ENCODE measurements at regions not wholly inside any gene's neighbourhood (a gene's known extent, or its start where the extent isn't known, plus 50 kb on each side); places are given as distances from the start of the nearest gene placed in this dataset.
"Not testable (repeated sequence)": the region's sequence is repeated elsewhere in the genome, so short reads cannot be mapped to it uniquely, and the experiment has no call there.

DNA sequence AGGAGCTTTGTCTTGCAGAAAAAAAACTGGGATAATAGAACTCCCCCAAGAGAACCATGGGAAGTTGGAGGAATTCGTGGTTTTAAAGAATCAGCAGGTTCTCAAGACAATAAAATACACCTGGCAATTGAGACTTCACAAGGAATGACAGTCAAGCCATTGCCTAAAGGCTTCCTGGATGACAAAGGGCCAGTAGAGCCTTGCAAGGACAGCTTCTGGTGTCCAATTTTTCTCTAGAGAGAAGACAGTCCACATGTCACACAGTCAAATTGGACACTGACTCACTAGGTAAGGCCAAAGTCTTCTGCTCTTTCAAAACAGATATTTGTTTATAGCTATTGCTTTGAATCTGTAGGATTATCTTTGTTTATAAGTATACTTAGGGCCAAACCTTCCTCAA lies 80.3 kb upstream of the BMP5 start:
- DNase-seq: no peak

DNA sequence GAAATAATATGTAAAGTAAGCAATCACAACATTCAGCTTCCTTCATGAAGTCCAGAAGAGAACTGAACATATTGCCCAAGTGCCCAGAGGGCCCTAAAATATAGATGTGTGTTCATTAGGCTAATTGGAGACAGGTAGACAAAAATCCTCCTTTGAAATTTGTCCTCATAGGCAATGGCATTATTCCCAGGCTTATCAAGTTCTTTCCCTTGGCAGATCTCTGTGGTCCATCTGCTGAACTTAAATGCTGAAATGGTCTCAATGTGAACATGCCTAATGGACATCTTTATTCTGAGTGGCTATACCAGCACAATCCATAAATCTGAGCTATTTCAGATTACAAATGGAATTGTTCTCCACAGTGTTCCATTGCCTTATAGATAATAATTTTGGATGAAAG lies 79.0 kb upstream of the BMP5 start:
- DNase-seq: no peak

DNA sequence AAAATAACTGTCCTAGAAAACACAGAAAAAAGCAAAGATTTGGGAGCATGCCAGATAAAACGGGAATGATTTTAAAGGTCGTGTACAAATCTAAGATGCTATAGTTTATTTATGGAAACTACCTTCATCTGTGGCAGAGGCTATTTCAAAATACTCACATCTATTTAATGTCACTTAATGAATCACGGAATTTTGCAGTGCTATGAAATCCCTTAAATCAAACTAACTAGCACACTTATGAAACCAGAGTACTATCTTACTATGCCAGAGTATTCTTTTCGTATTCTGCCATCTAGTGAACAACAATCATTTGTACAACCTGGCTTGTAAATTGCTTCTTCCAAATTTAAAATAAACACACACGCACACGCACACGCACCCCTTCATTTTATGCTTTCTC lies 77.9 kb upstream of the BMP5 start:
- no peak for DNase-seq

DNA sequence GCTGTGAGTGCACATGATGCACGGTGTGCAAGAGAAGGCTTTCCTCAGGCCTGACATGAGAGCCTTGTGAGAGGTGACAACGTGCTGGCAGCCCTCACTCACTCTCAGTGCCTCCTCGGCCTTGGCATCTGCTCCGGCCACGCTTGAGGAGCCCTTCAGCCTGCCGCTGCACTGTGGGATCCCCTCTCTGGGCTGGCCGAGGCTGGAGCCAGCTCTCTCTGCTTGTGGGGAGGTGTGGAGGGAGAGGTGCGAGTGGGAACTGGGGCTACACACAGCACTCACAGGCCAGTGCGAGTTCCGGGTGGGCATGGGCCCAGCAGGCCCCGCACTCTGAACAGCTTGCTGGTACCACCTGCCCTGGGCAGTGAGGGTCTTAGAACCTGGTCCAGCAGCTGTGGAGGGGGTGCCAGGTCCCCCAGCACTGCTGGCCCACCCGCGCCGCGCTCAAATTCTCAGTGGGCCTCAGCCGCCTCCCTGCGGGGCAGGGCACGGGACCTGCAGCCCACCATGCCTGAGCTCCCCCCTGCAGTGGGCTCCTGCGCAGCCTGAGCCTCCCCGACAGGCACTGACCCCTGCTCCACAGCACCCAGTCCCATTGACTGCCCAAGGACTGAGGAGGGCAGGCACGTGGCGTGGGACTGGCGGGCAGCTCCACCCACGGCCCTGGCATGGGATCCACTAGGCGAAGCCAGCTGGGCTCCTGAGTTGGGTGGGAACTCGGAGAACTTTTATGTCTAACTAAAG lies 74.9 kb upstream of the BMP5 start:
- no peak for DNase-seq

DNA sequence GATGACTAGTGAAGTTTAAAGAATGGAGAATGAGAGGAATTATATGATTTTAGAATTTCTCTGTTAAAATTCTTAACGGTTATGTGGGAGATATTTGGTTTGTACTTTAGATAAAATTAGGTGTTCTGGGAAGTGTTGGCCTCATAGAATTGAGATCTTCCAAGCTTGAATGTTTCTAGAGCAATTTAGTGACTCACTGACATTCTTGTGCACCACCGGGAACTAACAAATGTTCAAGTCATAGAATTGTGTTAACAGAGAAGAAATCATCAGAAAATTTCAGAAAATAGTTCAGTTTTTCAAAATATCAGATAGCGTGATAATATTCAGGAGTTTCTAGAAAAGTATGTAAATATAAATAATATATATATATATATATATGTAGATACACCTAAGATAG lies 67.9 kb upstream of the BMP5 start:
- DNase-seq: no peak

DNA sequence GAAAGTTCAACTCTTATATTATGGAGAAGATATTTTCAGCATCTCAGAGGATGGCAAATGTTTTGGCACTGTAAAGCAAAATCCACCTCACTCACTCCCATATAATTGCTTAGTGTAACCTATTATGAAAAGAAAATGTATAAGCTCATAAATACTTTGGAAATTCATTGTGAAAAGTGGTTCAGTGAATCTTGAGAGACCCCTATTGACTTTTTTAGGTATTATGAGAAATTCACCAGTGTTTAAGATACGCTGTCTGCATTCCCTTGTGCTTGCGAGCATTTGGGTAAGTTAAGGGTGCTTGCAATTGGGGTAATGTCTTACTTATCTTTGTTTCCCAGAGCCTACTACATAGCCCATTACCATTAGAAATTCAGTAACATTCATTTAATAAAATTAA lies 66.3 kb upstream of the BMP5 start:
- DNase-seq: no peak

DNA sequence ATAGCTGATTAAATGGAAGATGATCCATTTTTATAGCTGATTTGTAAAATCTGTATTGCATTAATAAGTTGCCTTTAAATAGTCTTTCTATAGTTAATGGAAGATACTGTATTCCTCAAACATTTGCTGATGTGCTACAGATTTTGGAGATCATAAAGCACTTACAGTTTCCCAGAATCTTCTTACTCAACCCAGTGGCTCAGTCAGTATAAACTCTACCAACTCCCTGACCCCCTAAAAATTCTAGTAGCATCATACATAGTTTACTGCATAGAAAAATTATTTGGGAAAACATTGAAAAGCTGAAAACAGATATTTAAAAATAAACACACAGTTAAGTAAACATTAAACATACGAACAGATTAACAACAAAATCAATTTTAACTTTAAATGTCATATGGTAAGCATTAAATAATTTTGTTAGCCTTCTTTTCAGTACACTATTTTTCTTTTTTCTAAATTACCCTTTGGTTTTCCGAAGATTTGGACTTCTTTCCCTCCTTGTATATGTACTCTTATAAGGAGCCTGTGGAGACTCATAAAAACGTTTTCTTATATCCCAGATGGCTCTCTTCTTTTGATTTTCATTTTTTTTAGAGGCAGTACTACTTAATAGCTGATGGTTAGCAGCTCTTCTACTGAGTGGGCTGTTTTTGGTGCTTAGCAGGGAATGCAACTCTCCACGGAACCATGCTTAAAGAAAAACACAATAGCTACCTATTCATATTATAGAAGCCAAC lies 62.7 kb upstream of the BMP5 start:
- DNase-seq: no peak

DNA sequence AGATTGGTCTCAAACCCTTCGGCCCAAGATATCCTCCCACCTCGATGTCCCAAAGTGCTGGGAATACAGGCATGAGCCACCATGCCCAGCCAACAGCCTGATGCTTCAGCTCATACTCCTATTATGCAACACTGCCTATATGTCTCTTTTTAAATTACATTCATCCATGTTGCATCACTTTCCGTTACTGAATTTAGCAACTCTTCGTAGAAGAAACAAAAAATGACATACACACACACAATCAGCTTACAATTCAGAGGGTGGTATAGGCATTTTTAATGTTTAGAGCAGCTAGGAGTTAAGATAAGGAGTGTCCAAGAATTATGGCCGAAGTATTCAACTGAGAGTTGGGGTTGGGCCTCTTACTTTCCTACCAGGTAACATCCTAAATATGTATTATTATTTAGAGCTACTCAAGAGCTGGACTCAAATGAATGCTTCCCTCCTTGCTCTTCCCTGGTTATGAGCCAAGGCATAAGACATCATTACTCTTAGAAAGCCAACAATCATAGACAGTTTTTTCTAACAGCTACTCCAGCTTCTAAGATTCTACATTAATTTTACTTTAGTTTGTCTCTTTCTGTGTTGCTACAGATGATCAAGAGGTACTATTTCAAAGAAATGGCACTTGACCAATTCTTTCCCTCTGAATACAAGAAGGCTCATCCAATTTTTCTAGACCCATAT lies 62.0 kb upstream of the BMP5 start:
- no peak for DNase-seq

DNA sequence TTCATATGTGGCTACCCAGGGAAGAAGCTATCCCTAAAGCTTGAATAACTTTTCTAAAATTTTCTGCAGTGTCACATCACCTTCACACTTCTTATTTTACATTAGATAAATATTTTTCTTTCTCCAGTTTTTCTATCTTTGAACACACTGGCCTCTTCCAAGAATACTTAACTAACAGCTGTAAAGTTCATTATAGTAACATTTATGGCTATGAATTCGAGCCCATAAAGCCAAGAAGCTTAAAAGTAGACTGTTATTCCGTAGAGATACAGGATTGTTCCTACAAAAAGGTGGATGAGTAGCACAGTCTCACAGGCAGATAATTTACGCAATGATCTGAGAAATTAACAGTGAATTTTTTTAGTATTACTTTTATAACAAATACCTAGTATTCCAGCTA lies 55.7 kb upstream of the BMP5 start:
- no peak for DNase-seq

DNA sequence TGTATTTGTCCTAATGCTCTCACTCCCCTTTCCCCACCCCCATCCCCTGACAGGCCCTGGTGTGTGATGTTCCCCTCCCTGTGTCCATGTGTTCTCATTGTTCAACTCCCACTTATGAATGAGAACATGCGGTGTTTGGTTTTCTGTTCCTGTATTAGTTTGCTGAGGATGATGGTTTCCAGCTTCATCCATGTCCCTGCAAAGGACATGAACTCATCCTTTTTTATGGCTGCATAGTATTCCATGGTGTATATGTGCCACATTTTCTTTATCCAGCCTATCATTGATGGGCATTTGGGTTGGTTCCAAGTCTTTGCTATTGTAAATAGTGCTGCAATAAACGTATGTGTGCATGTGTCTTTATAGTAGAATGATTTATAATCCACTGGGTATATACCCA lies 52.3 kb upstream of the BMP5 start:
- DNase-seq: not testable (repeated sequence)

DNA sequence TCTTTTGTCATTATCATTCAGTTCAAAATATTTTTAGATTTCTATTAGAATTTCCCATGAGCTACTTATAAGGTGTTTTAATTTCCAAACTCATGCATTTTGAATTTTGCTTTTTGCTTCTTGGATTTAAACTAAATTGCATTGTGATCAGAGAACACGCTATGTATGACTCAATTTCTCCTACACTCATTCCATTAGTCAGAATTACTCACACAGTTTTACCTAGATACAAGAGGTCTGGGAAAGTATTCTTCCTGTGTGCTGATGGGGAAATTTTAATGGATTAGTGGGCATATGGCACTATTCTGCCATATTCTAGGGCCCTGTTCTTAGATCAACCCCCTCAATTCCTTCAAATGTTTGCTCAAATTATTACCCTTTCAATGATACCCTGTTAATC lies 49.9 kb upstream of the BMP5 start:
- DNase-seq: no peak

Measured in NCI-H1092 (cell line).